ENCODE measurements at regions not wholly inside any gene's neighbourhood (a gene's known extent, or its start where the extent isn't known, plus 50 kb on each side); places are given as distances from the start of the nearest gene placed in this dataset.

DNA sequence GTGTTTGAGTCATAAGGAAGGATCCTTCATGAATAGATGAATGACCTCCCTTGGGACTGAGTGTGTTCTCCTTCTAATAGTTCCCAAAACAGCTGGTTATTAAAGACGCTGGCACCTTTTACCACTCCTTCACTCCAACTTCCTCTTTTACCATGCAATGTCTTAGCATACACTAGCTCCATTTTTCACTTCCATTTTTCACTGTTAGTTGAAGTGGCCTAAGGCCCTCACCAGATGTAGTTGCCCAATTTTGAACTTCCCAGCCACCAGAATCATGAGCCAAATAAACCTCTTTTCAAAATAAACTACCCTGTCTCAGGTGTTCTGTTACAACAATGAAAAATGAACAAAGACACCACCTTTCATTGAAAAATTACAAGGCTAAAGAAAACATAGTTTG lies 64.7 kb downstream of the GPR65 start:
- TF ChIP-seq, protein P1, sequence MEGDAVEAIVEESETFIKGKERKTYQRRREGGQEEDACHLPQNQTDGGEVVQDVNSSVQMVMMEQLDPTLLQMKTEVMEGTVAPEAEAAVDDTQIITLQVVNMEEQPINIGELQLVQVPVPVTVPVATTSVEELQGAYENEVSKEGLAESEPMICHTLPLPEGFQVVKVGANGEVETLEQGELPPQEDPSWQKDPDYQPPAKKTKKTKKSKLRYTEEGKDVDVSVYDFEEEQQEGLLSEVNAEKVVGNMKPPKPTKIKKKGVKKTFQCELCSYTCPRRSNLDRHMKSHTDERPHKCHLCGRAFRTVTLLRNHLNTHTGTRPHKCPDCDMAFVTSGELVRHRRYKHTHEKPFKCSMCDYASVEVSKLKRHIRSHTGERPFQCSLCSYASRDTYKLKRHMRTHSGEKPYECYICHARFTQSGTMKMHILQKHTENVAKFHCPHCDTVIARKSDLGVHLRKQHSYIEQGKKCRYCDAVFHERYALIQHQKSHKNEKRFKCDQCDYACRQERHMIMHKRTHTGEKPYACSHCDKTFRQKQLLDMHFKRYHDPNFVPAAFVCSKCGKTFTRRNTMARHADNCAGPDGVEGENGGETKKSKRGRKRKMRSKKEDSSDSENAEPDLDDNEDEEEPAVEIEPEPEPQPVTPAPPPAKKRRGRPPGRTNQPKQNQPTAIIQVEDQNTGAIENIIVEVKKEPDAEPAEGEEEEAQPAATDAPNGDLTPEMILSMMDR (IDR thresholded peaks at IDR 0.05), result no peak
- no peak for TF ChIP-seq POLR2AphosphoS5 (IDR thresholded peaks at IDR 0.05)
- TF ChIP-seq POLR2A (IDR thresholded peaks at IDR 0.05), result no peak
- no peak for TF ChIP-seq EP300 (IDR thresholded peaks at IDR 0.05)
